Head of caudate nucleus (tissue), 42 donors: ENCODE measurements at regions not wholly inside any gene's neighbourhood (a gene's known extent, or its start where the extent isn't known, plus 50 kb on each side); places are given as distances from the start of the nearest gene placed in this dataset.

Experiments used
- DNase-seq, 42 donors: peaks; one replicate each; pipeline versions ENCODE4 v3.0.0 to v3.0.0-alpha.2; 2020 to 2021; ENCODE audit warnings: mixed read lengths in 7 of 42
- intact Hi-C: fragments of 100-400 bp; cut with DNase I; formaldehyde crosslinking; loops from one replicate; pipeline ENCODE4 v1.15.0; 2022

GRCh38 chr3:154018100-154018696, 103.0 kb upstream of the ARHGEF26 start:
- intact Hi-C loops: no loop called here
- no peak for DNase-seq

DNA sequence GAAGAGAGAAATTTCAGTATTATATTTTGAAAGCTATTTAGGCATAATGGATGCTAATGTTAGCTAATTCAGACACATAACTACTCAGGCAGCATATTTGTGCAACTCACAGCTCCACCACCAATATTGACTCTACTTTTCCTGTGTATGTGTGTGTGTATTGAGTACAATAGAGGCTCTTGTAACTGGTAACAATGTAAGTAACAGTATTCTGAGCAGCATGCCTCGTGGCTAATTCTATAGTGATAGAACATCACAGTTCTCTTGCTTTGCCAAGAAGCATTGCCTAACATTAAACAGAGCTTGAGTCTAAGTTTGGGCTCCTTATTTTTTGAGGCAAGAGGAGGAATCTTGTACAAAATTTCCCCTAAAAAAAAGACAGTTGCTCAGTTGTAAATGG, 98.6 kb upstream of the ARHGEF26 start:
- peak in 1 of 42 donors; percentile 11 for DNase-seq
- intact Hi-C loops: no loop called here

- no peak for DNase-seq
- intact Hi-C loops: no loop called here
These were observed 98.0 kb upstream of the ARHGEF26 start for GRCh38 chr3:154023148-154023547.

- intact Hi-C loops: no loop called here
- DNase-seq: no peak
These were observed 96.2 kb upstream of the ARHGEF26 start for GRCh38 chr3:154025007-154025406.

DNA sequence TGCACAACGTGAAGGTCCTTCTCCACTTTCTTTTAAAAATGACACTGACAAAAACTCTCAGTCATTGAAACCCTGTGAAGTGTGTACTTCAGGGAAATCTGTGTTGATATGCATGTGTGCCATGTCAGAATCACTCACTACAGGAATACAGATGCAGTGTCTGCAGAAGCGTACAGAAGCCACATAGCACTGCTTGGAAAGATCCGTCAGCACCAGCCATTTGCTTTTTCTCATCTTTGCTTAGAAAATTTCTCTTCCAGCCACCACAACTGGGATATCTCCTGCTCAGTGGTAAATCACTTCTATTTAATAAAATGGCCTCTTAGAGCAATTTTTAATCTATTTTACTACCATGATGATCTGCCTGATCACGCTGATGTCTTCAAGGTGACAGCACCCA, 91.3 kb upstream of the ARHGEF26 start:
- DNase-seq: no peak
- intact Hi-C loops: no loop called here

GRCh38 chr3:154034797-154035330, 86.3 kb upstream of the ARHGEF26 start:
- DNase-seq: no peak
- intact Hi-C loops: no loop called here

- intact Hi-C loops: no loop called here
- no peak for DNase-seq
These were observed 80.9 kb upstream of the ARHGEF26 start for GRCh38 chr3:154040283-154040682.

- intact Hi-C loops: no loop called here
- DNase-seq: no peak
These were observed 76.5 kb upstream of the ARHGEF26 start for GRCh38 chr3:154044671-154045070.

DNA sequence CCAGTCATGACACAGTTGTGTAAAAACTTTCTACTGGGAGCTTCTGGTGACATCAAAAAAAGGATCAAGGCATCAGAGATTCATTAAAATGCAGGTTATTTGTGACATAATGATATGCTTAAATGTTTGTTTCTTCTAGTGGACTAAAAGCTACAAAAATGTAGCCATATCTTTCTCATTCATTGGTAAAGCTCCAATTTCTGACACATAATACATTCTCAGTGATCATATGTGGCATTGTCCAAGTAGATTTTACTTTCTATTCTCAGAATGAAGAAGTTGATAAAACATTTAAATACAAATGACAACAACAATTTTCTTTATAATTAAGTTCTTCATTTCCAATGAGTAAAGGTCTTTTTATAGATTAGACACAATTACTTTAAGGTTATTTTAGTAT, 71.0 kb upstream of the ARHGEF26 start:
- intact Hi-C loops: no loop called here
- no peak for DNase-seq

DNA sequence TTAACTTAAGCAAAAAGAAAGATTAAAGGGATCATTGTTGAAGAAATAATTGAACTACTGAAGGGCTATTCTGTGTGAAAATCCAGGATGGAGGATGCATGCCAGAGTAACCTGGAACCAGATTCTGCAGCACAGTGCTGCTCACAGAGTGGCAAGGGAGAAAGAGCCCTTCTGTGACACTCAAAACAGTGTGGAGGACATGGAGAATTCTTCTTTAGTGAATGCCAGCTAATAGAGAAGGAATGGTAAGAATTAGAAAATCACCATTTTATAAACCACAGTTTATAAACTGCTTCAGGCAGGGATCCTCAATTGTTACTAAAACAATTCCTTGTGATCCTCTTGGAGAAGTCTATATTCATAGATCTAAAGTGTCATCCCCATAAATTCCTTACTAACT, 70.4 kb upstream of the ARHGEF26 start:
- intact Hi-C loops: no loop called here

GRCh38 chr3:154059833-154060232, 61.4 kb upstream of the ARHGEF26 start:
- intact Hi-C loops: no loop called here
- no peak for DNase-seq

More for the DNA sequence above, 70.4 kb upstream of the ARHGEF26 start:
- DNase-seq: no peak

DNA sequence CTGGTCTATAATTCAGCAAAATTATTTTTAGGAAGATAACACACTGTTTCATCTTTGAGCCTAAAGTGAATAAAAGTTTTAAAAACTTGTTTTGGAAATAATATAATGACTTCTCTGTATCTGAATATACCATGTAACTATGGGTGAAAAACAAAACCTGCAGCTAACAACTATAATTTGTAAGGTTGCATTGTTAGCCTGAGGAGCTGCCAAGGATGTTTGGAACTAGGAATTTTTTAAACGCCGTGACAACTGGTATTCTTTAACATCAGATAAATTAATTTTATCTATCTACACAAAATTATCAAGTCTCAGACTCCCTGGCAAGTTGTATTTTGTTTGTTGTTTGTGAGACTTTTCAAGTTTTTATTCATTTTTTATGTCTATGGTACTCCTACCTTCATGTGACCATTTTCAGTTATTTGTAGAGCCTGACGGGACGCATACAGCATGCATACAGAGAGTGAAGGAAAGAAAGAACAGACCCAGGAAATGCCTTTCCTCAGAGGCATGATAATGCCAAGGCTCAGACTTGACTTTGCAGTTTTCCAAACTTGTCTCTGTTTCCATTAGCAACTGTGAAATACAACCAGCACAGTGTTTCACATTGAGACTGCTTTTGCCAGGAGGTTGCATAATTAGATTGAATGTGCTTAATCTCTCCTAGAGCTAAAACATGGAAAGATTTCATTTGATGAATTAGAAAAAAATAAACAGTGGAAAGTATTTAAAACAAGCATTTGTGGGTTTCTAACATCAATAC, 60.8 kb upstream of the ARHGEF26 start:
- peak in 13 of 42 donors; percentile 6 to 60 (median 29) for DNase-seq
- intact Hi-C loops: no loop called here

GRCh38 chr3:154061001-154061370, 60.2 kb upstream of the ARHGEF26 start:
- DNase-seq: no peak
- intact Hi-C loops: no loop called here

DNA sequence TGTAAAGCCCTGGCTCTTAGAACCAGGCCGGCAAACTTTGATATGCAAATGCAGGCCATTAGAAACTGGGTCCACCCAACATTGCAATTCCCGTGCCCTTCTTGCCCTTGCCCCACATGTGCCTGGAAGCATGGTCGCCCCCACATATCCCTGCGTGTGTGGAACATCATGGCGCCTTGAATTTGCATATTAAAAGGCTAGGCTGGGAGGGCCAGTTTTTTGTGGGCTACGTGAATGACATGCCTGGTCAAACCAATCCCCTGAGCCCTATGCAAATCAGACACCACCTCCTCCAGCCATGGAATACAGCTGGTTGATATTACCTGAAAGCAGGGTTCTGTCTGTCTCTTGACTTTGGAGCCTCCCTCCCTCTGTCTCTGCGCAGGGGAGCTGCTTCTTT, 58.7 kb upstream of the ARHGEF26 start:
- intact Hi-C loops: no loop called here
- peak in 17 of 42 donors; percentile 1 to 54 (median 14) for DNase-seq

- intact Hi-C loops: no loop called here
- no peak for DNase-seq
These were observed 50.0 kb upstream of the ARHGEF26 start for GRCh38 chr3:154071146-154071545.
